Activated T-helper 1 cell treated with Interleukin-2 at 50 U/mL for 16 hours (primary cell): ENCODE measurements at regions not wholly inside any gene's neighbourhood (a gene's known extent, or its start where the extent isn't known, plus 50 kb on each side); places are given as distances from the start of the nearest gene placed in this dataset.

Source experiments
- DNase-seq: peaks from one replicate; pipeline ENCODE4 v3.0.0-alpha.2; 2020; ENCODE audit warnings: low read depth

GRCh38 chr14:98120831-98121464, 1151.0 kb downstream of the BCL11B start:
- no peak for DNase-seq

- DNase-seq, result no peak
Observed at GRCh38 chr14:98122527-98122926, 1149.5 kb downstream of the BCL11B start.

GRCh38 chr14:98130691-98131090, 1141.3 kb downstream of the BCL11B start:
- DNase-seq, result no peak

- no peak for DNase-seq
Observed at GRCh38 chr14:98131406-98131805, 1140.6 kb downstream of the BCL11B start.

GRCh38 chr14:98133806-98134205, 1138.2 kb downstream of the BCL11B start:
- no peak for DNase-seq

GRCh38 chr14:98136012-98136789, 1135.8 kb downstream of the BCL11B start:
- no peak for DNase-seq

- DNase-seq, result no peak
Observed at GRCh38 chr14:98137131-98138025, 1134.6 kb downstream of the BCL11B start.

- DNase-seq, result peak; percentile 43
Observed at GRCh38 chr14:98138666-98139065, 1133.3 kb downstream of the BCL11B start.

GRCh38 chr14:98140862-98141530, 1131.0 kb downstream of the BCL11B start:
- no peak for DNase-seq

- DNase-seq, result no peak
Observed at GRCh38 chr14:98143566-98143965, 1128.4 kb downstream of the BCL11B start.

- DNase-seq, result no peak
Observed at GRCh38 chr14:98144964-98145363, 1127.0 kb downstream of the BCL11B start.

GRCh38 chr14:98146416-98146815, 1125.6 kb downstream of the BCL11B start:
- no peak for DNase-seq

GRCh38 chr14:98154254-98154653, 1117.7 kb downstream of the BCL11B start:
- no peak for DNase-seq

- no peak for DNase-seq
Observed at GRCh38 chr14:98156411-98156810, 1115.6 kb downstream of the BCL11B start.

- DNase-seq, result no peak
Observed at GRCh38 chr14:98160901-98161300, 1111.1 kb downstream of the BCL11B start.

- no peak for DNase-seq
Observed at GRCh38 chr14:98161356-98161755, 1110.6 kb downstream of the BCL11B start.

GRCh38 chr14:98162856-98163805, 1108.9 kb downstream of the BCL11B start:
- no peak for DNase-seq

GRCh38 chr14:98163873-98164272, 1108.1 kb downstream of the BCL11B start:
- no peak for DNase-seq

- no peak for DNase-seq
Observed at GRCh38 chr14:98165976-98166375, 1106.0 kb downstream of the BCL11B start.

GRCh38 chr14:98167275-98167674, 1104.7 kb downstream of the BCL11B start:
- DNase-seq, result no peak

- DNase-seq, result no peak
Observed at GRCh38 chr14:98167705-98168104, 1104.3 kb downstream of the BCL11B start.
